ENCODE measurements at regions not wholly inside any gene's neighbourhood (a gene's known extent, or its start where the extent isn't known, plus 50 kb on each side); places are given as distances from the start of the nearest gene placed in this dataset.
"Not testable (repeated sequence)": the region's sequence is repeated elsewhere in the genome, so short reads cannot be mapped to it uniquely, and the experiment has no call there.

- peak; percentile 32 for DNase-seq (ENCODE audit: low spot score)
Observed at GRCh38 chr21:27779606-27780005, 812.7 kb upstream of the ADAMTS5 start.

GRCh38 chr21:27776925-27777553 is 810.2 kb upstream of the ADAMTS5 start:
- DNase-seq (ENCODE audit: low spot score) = peak; percentile 76

- DNase-seq (ENCODE audit: low spot score) = no peak
Observed at GRCh38 chr21:27772816-27773215, 805.9 kb upstream of the ADAMTS5 start.

GRCh38 chr21:27771938-27772483 is 805.1 kb upstream of the ADAMTS5 start:
- DNase-seq (ENCODE audit: low spot score) = no peak

DNA sequence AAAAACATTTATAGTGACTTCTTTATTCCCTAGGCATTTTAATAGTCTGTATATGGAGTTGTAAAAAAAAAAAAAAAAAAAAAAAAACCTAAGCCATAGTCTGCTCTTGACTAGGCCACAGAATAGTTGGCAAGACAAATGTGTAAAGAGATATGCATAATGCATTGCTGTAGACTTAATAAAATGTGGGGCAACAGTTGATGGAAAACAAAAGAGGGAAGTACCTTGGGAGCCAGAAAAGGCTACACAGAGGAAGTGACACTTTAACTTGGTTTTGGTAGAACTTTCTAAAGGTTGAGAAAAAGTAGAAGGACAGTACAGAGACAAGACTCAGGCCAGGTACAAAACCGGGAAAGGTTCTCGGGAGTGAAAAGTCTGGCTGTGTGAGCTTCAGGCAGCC is 802.9 kb upstream of the ADAMTS5 start:
- DNase-seq (ENCODE audit: low spot score) = no peak

DNA sequence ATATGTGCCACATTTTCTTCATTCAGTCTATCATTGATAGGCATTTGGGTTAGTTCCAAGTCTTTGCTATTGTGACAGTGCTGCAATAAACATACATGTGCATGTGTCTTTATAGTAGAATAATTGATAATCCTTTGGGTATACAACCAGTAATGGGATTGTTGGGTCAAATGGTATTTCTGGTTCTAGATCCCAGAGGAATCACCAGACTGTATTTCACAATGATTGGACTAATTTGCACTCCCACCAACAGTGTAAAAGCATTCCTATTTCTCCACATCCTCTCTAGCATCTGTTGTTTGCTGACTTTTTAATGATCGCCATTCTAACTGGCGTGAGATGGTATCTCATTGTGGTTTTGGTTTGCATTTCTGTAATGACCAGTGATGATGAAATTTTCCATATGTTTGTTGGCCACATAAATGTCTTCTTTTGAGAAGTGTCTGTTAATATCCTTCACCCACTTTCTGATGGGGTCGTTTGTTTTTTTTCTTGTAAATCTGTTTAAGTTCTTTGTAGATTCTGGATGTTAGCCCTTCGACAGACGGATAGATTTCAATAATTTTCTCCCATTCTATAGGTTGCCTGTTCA is 801.3 kb upstream of the ADAMTS5 start:
- DNase-seq (ENCODE audit: low spot score) = not testable (repeated sequence)

DNA sequence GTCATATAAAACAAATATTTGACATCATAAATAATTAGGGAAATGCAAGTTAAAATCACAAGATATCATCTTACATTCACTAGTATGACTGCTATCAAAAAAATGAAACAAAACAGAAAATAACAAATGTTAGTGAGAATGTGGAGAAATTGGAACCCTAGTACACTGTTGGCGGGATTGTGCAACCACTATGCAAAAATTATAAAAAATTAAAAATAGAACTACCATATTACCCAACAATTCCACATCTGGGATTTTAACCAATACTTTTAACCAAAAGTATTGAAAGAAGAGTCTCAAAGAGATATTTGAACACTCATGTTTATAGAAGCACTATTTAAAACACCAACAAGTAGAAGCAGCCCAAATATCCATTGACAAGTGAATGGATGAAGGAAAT is 797.2 kb upstream of the ADAMTS5 start:
- DNase-seq (ENCODE audit: low spot score) = no peak

GRCh38 chr21:27761623-27762022 is 794.7 kb upstream of the ADAMTS5 start:
- no peak for DNase-seq (ENCODE audit: low spot score)

DNA sequence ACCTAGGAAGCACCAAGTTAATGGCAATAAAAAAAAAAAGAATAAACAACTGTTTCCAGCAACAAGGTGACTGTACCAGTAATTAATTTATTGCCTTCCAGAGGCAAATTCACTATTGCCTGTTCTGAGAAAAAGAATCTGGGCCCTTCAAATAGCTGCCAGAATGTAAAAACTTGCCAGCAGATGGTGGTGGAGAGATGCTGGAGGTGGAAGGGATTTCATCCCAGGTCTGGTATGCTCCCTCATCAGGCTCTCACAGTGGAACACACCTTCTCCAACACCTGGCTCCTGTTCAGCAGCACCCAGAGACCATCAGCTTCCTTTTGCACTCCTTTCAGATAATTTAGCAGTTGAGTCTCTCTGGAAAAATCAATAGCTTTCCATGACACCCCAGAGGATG is 792.9 kb upstream of the ADAMTS5 start:
- DNase-seq (ENCODE audit: low spot score) = no peak

DNA sequence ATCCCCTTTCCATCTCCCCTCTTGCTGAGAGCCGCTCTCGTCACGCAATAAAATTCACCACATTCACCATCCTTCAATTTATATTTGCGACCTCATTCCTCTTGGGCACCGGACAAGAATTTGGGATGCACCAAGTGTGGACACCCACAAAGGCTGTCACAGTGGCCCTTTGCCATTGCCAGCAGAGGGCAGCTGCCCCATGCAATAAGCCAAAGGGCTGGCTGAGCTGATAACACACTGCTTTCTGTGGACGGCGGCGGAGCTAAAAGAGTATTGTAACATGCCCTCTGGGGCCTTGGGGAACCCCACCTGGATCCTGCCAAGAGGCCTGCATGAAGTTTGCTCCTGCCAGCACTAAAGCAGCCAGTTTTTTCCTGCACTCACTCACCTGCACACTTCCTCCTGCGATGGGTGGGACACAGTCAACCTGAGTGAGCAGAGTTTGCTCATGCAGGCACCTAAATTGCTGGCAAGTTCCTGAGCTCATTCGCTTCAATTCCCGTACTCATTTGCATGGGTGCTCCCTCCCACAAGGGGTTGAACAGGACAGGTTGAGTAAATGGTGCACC is 792.3 kb upstream of the ADAMTS5 start:
- DNase-seq (ENCODE audit: low spot score) = no peak

- DNase-seq (ENCODE audit: low spot score) = no peak
Observed at GRCh38 chr21:27756191-27756590, 789.3 kb upstream of the ADAMTS5 start.

GRCh38 chr21:27743971-27744564 is 777.2 kb upstream of the ADAMTS5 start:
- DNase-seq (ENCODE audit: low spot score) = no peak

DNA sequence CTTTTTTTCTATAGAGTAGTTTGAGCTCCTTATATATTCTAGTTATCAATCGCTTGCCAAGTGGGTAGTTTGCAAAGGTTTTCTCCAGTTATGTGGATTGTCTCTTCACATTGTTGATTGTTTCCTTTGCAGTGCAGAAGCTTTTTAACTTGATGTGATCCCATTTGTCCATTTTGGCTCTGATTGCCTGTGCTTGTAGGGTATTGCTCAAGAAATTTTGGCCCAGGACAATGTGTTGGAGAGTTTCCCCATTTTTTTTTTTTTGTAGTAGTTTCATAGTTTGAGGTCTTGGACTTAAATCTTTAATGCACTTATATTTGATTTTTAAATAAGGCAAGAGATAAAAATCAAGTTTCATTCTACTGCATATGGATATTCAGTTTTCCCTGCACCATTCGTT is 774.8 kb upstream of the ADAMTS5 start:
- DNase-seq (ENCODE audit: low spot score) = no peak

DNA sequence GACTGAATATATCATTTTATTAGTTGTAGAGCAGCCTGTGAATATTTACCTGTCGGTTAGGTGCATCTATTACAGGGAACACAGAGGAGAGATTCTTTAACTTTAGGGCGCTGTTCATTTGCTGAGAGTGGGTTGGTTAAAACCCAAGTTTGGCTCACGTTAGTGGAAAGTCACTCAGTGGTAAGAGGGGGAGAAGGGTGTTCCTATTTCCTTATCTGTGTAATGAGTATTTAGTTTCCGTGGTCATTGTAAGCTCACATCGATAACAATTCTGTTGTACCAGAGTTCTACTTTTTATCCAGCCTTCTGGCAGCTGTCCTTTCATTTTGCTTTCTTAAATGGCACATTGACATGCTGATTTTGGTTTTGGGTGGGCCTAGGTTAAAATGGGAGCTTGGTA is 773.2 kb upstream of the ADAMTS5 start:
- no peak for DNase-seq (ENCODE audit: low spot score)

DNA sequence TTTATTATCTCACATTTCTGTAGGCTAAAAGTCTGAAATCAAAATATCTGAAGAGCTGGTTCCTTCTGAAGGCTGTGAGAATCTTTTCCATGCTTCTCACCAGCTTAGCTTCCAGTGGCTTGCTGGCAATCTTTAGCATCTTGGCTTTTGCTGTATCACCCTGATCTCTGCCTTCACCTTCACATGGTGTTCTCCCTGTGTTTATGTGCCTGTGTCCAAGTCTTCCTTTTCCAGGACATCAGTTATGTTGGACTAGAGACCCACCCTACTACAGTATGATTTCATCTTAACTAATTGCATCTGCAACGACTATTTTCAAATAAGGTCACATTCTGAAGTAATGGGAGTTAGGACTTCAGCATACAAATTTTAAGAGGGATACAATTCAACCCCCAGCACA is 772.3 kb upstream of the ADAMTS5 start:
- no peak for DNase-seq (ENCODE audit: low spot score)

GRCh38 chr21:27735699-27736098 is 768.8 kb upstream of the ADAMTS5 start:
- no peak for DNase-seq (ENCODE audit: low spot score)

DNA sequence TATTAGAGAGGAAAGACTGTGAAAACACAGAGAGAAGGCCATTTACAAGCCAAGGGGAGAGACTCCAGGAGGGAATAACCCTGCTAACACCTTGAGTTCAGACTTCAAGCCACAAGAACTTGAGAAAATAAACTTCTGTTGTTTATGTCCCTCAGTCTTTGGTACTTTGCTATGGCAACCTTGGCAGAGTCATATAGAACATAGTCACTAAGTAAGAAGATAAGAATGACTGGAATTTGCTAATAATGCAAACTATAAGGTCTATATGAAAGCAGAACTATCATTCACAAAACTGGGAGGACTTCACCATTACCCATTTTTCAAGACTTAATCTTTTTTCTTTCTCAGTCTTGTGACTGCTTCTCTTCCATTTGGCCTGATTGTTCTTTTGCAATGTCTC is 767.3 kb upstream of the ADAMTS5 start:
- no peak for DNase-seq (ENCODE audit: low spot score)

GRCh38 chr21:27725916-27726315 is 759.0 kb upstream of the ADAMTS5 start:
- no peak for DNase-seq (ENCODE audit: low spot score)

GRCh38 chr21:27722095-27722494 is 755.2 kb upstream of the ADAMTS5 start:
- peak; percentile 76 for DNase-seq (ENCODE audit: low spot score)

GRCh38 chr21:27721675-27722074 is 754.8 kb upstream of the ADAMTS5 start:
- DNase-seq (ENCODE audit: low spot score) = peak; percentile 34

DNA sequence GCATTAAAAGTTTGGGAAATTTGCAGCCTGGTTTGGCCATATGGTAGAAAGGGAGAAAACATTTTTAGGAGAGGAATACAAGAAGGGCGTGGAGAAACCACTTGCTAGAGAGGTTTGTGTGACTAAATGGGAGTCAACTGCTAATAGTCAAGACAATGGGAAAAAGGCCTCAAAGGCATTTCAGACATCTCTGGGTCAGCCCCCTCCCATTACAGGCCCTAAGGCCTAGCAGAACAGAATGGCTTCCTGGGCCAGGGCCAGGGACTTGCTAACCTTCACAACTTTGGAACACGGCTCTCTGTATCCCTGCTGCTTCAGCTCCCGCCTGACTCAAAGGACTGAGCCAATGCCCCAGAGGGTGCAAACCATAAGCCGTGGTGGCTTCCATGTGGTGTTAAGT is 752.3 kb upstream of the ADAMTS5 start:
- DNase-seq (ENCODE audit: low spot score) = no peak

DNA sequence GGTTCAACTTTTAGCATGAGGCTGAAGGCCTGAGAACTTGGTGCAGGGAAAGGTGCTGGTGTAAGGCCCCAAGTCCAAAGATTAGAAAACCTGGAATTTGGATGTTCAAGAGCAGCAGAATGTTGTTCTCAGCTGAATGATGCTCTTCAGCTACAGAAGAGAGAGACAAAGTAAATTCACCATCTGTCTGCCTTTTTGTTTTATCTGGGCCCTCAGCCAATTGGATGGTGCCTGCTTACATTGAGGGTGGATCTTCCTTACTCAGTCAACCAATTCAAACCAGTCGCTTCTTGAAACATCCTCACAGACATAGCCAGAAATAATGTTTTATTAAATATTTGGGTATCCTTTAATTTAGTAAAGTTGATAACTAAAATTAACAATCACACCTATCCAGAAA is 748.2 kb upstream of the ADAMTS5 start:
- DNase-seq (ENCODE audit: low spot score) = no peak

Data from mucosa of gallbladder (tissue), 1 donor.